Neuronal stem cell (in vitro differentiated cells): ENCODE measurements at regions not wholly inside any gene's neighbourhood (a gene's known extent, or its start where the extent isn't known, plus 50 kb on each side); places are given as distances from the start of the nearest gene placed in this dataset.
A peak's percentile ranks its signal among the peaks of the same experiment; 100 is the strongest.

Experiments used
- DNase-seq: peaks from one replicate; pipeline ENCODE4 v3.0.0-alpha.2; 2013; ENCODE audit warnings: low spot score
- H2AFZ ChIP-seq: one replicate; pipeline ENCODE4 v1.6.1; 2013; ENCODE audit warnings: mild to moderate bottlenecking, low read length, inconsistent platforms
- H2AK5ac ChIP-seq: 2 replicates; pipeline ENCODE4 v1.6.1; 2013; ENCODE audit warnings: low read depth, mild to moderate bottlenecking, inconsistent platforms, low read length, moderate library complexity, mixed read lengths
- H2BK120ac ChIP-seq: 2 replicates; pipeline ENCODE4 v1.6.1; 2013; ENCODE audit warnings: low read depth, mild to moderate bottlenecking, inconsistent platforms, low read length, moderate library complexity, mixed read lengths
- H2BK12ac ChIP-seq: one replicate; pipeline ENCODE4 v1.6.1; 2013; ENCODE audit warnings: low read length, inconsistent platforms
- H2BK15ac ChIP-seq: 2 replicates; pipeline ENCODE4 v1.6.1; 2013; ENCODE audit warnings: mild to moderate bottlenecking, low read length, inconsistent platforms, mixed read lengths
- H2BK5ac ChIP-seq: one replicate; pipeline ENCODE4 v1.6.1; 2013; ENCODE audit warnings: inconsistent platforms, mild to moderate bottlenecking, low read length, moderate library complexity
- H3K14ac ChIP-seq: one replicate; pipeline ENCODE4 v1.6.1; 2013; ENCODE audit warnings: low read length, inconsistent platforms
- H3K18ac ChIP-seq: 2 replicates; pipeline ENCODE4 v1.6.1; 2013; ENCODE audit warnings: low read length, inconsistent platforms
- H3K23ac ChIP-seq: 2 replicates; pipeline ENCODE4 v1.6.1; 2013; ENCODE audit warnings: low read depth, mild to moderate bottlenecking, mixed read lengths, low read length, inconsistent platforms; ENCODE audit not compliant: poor library complexity
- H3K27ac ChIP-seq: replicated peaks from 3 replicates; pipeline ENCODE4 v1.5.1; 2013; ENCODE audit warnings: low read length, inconsistent platforms
- H3K27me3 ChIP-seq, 3 experiments: 2 replicates each; pipeline ENCODE4 v1.6.1; 2013; ENCODE audit warnings: low read length in 3 of 3, mild to moderate bottlenecking in 2 of 3, inconsistent platforms in 1 of 3, low read depth in 1 of 3, mixed read lengths in 1 of 3, moderate library complexity in 1 of 3; ENCODE audit not compliant: control insufficient read depth in 3 of 3, insufficient read depth in 3 of 3
- H3K36me3 ChIP-seq, 2 donors: replicated peaks in 1 of 2; 2 replicates each; pipeline ENCODE4 v1.6.1; 2013; ENCODE audit warnings: low read length in 2 of 2; ENCODE audit not compliant: control insufficient read depth in 2 of 2, insufficient read depth in 2 of 2
- H3K4ac ChIP-seq: 2 replicates; pipeline ENCODE4 v1.6.1; 2013; ENCODE audit warnings: inconsistent platforms, mild to moderate bottlenecking, low read length, moderate library complexity
- H3K4me1 ChIP-seq, 2 donors: 1 replicate in 1 of 2; 2 replicates in 1 of 2; pipeline ENCODE4 v1.6.1; 2013; ENCODE audit warnings: low read length in 2 of 2, low read depth in 1 of 2; ENCODE audit not compliant: control insufficient read depth in 2 of 2, insufficient read depth in 1 of 2
- H3K4me2 ChIP-seq: one replicate; pipeline ENCODE4 v1.6.1; 2013; ENCODE audit warnings: mild to moderate bottlenecking, low read length, inconsistent platforms; ENCODE audit not compliant: insufficient read depth, poor library complexity, severe bottlenecking
- H3K4me3 ChIP-seq, 2 donors: 2 replicates each; pipeline ENCODE4 v1.5.1; 2013; ENCODE audit warnings: low read length in 2 of 2, mild to moderate bottlenecking in 2 of 2, inconsistent platforms in 1 of 2, moderate library complexity in 1 of 2
- H3K79me1 ChIP-seq: one replicate; pipeline ENCODE4 v1.6.1; 2013; ENCODE audit warnings: low read depth, mild to moderate bottlenecking, inconsistent platforms, low read length, moderate library complexity
- H3K9ac ChIP-seq: one replicate; pipeline ENCODE4 v1.6.1; 2013; ENCODE audit warnings: mild to moderate bottlenecking, low read depth, low read length, inconsistent platforms; ENCODE audit not compliant: poor library complexity
- H3K9me3 ChIP-seq, 2 donors: replicated peaks in 1 of 2; 2 replicates each; pipeline versions ENCODE3 to v1.6.1; 2013; ENCODE audit warnings: low read length in 2 of 2, mild to moderate bottlenecking in 2 of 2, inconsistent platforms in 1 of 2, low read depth in 1 of 2, mixed read lengths in 1 of 2, moderate library complexity in 1 of 2; ENCODE audit not compliant: control insufficient read depth in 2 of 2, insufficient read depth in 1 of 2
- H4K8ac ChIP-seq: one replicate; pipeline ENCODE4 v1.6.1; 2013; ENCODE audit warnings: low read depth, mild to moderate bottlenecking, inconsistent platforms, low read length, moderate library complexity
- H4K91ac ChIP-seq: one replicate; pipeline ENCODE4 v1.6.1; 2013; ENCODE audit warnings: low read length, low read depth, mild to moderate bottlenecking, inconsistent platforms; ENCODE audit not compliant: poor library complexity
- WGBS, 2 donors: extraction: QIAGEN DNeasy Blood & Tissue Kit; methylation state at CpG; one replicate each; pipeline ENCODE4 v1.1.7; 2013; ENCODE audit warnings: missing lambda C conversion rate in 2 of 2, mixed read lengths in 1 of 2; ENCODE audit not compliant: insufficient read length in 2 of 2, insufficient replicate concordance in 1 of 2; ENCODE audit errors: extremely low coverage in 2 of 2; 5-methylcytosine and 5-hydroxymethylcytosine counted together

- no peak overlapping the region for H3K23ac ChIP-seq
- H3K4me3 ChIP-seq = no peak overlapping the region
- H2BK12ac ChIP-seq = no peak overlapping the region
- H3K4ac ChIP-seq = no peak overlapping the region
- H2BK5ac ChIP-seq = no peak overlapping the region
- WGBS, 2 donors = no CpG with 5 or more reads among the region's 2 CpGs
- H3K4me2 ChIP-seq = no peak overlapping the region
- no peaks in the 10 kb centered on the region for H3K27me3 ChIP-seq
- H2AK5ac ChIP-seq = no peak overlapping the region
- no peak overlapping the region for H3K14ac ChIP-seq
- no peak overlapping the region for H2BK120ac ChIP-seq
- H4K8ac ChIP-seq = no peak overlapping the region
- H3K9me3 ChIP-seq = no peaks in the 10 kb centered on the region
- peaks cover 2 to 22% of the 10 kb centered on the region in 2 donors for H3K36me3 ChIP-seq
- H2AFZ ChIP-seq = no peak overlapping the region
- no peak overlapping the region for H3K18ac ChIP-seq
- H3K9ac ChIP-seq = no peak overlapping the region
- peaks cover 14% of the 10 kb centered on the region in 2 donors for H3K4me1 ChIP-seq
- no peaks in the 10 kb centered on the region for H3K79me1 ChIP-seq
- H3K27ac ChIP-seq = no peak overlapping the region
- no peak for DNase-seq
- no peak overlapping the region for H2BK15ac ChIP-seq
- H4K91ac ChIP-seq = no peak overlapping the region
Measured at GRCh38 chr1:232547938-232548484, 81.9 kb downstream of the SIPA1L2 start.

GRCh38 chr1:232542633-232543593, 87.0 kb downstream of the SIPA1L2 start:
- Histone ChIP-seq H3K27me3 (no peaks in the 10 kb centered on the region), H4K91ac (no peak overlapping the region), H2AFZ (no peak overlapping the region), H3K4me3 (no peak overlapping the region), H2BK5ac (no peak overlapping the region), H3K4me1 (peaks cover 20 to 27% of the 10 kb centered on the region in 2 donors), H4K8ac (no peak overlapping the region), H3K4me2 (no peak overlapping the region), H3K9ac (no peak overlapping the region), H3K27ac (no peak overlapping the region), H2BK12ac (no peak overlapping the region), H2BK120ac (no peak overlapping the region), H3K4ac (no peak overlapping the region), H2BK15ac (no peak overlapping the region), H3K36me3 (peaks cover 1 to 17% of the 10 kb centered on the region in 2 donors), H3K18ac (no peak overlapping the region), H3K79me1 (peaks cover 2% of the 10 kb centered on the region), H3K14ac (no peak overlapping the region), H3K23ac (no peak overlapping the region), H3K9me3 (no peaks in the 10 kb centered on the region), H2AK5ac (no peak overlapping the region)
- no peak for DNase-seq
- no CpG with 5 or more reads among the region's 13 CpGs for WGBS, 2 donors

GRCh38 chr1:232538943-232539302, 91.0 kb downstream of the SIPA1L2 start:
- Histone ChIP-seq H3K23ac (no peak overlapping the region), H3K27ac (peak overlapping the region; percentile 37), H2AFZ (no peak overlapping the region), H3K14ac (no peak overlapping the region), H2BK120ac (no peak overlapping the region), H3K4me2 (no peak overlapping the region), H3K9ac (no peak overlapping the region), H2BK15ac (no peak overlapping the region), H2BK12ac (no peak overlapping the region), H2BK5ac (no peak overlapping the region), H3K18ac (no peak overlapping the region), H3K27me3 (no peaks in the 10 kb centered on the region), H4K8ac (no peak overlapping the region), H3K9me3 (peaks cover 0 to 3% of the 10 kb centered on the region in 2 donors), H3K4me3 (no peak overlapping the region), H3K4me1 (peaks cover 20 to 33% of the 10 kb centered on the region in 2 donors), H3K79me1 (peaks cover 2% of the 10 kb centered on the region), H4K91ac (no peak overlapping the region), H3K36me3 (peaks cover 1 to 29% of the 10 kb centered on the region in 2 donors), H3K4ac (no peak overlapping the region), H2AK5ac (no peak overlapping the region)
- no CpG with 5 or more reads among the region's 5 CpGs for WGBS, 2 donors
- no peak for DNase-seq

GRCh38 chr1:232538224-232538942, 91.5 kb downstream of the SIPA1L2 start:
- Histone ChIP-seq H2BK12ac (no peak overlapping the region), H3K4me2 (no peak overlapping the region), H3K9me3 (peaks cover 0 to 3% of the 10 kb centered on the region in 2 donors), H3K27me3 (no peaks in the 10 kb centered on the region), H2BK5ac (no peak overlapping the region), H3K9ac (no peak overlapping the region), H3K79me1 (peaks cover 2% of the 10 kb centered on the region), H2AFZ (no peak overlapping the region), H2AK5ac (no peak overlapping the region), H3K14ac (no peak overlapping the region), H3K4me3 (no peak overlapping the region), H4K91ac (no peak overlapping the region), H4K8ac (no peak overlapping the region), H3K4ac (no peak overlapping the region), H3K18ac (peak overlapping the region; percentile 67), H3K4me1 (peaks cover 20 to 33% of the 10 kb centered on the region in 2 donors), H3K23ac (no peak overlapping the region), H2BK120ac (no peak overlapping the region), H3K36me3 (peaks cover 1 to 28% of the 10 kb centered on the region in 2 donors), H2BK15ac (no peak overlapping the region), H3K27ac (peak overlapping the region; percentile 53)
- WGBS, 2 donors = no CpG with 5 or more reads among the region's 3 CpGs
- DNase-seq = peak; percentile 29
